ENCODE measurements at regions not wholly inside any gene's neighbourhood (a gene's known extent, or its start where the extent isn't known, plus 50 kb on each side); places are given as distances from the start of the nearest gene placed in this dataset.

DNA sequence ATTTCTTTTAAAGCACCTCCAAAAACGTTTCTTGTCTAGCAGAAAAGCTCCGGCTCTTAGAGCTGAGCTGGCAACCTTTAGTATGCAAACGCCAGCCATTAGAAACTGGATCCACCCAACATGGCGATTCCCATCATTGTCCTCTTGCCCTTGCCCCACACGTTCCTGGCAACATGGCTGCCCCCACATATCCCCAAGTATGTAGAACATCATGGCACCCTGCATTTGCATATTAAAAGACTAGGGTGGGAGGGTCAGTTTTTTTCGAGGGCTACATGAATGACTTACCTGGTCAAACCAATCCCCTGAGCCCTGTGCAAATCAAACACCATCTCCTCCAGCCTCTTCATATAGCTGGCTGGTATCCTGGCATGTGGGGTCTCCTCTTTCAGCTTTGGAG lies 82.2 kb upstream of the HELT start:
- no peaks in the 10 kb centered on the region for H3K4me1 ChIP-seq (replicated peaks in 1 of 4; ENCODE audit: control insufficient read depth in 3 of 4, insufficient read depth in 4 of 4, low read length in 3 of 4)
- H2BK20ac ChIP-seq (ENCODE audit: low read length): no peak overlapping the region
- FAIRE-seq (no peak), DNase-seq (ENCODE audit: low read depth in 1 of 2, low spot score in 2 of 2) (peak in 1 of 2 experiments; percentile 28)
- H3K14ac ChIP-seq (ENCODE audit: insufficient read length): no peak overlapping the region
- 71% methylated on average over 6 of the region's 6 CpGs; no CpG with 5 or more reads in 1 of the 2 experiments for WGBS, 2 experiments (ENCODE audit: extremely low coverage in 1 of 2, insufficient coverage in 1 of 2, insufficient read length in 1 of 2, insufficient replicate concordance in 2 of 2, low coverage in 1 of 2, low lambda C conversion rate in 2 of 2, missing lambda C conversion rate in 1 of 2)
- H3K23ac ChIP-seq (ENCODE audit: insufficient read length): no peak overlapping the region
- no peak overlapping the region for H4K5ac ChIP-seq (ENCODE audit: insufficient read length, low read depth, low read length)
- H2AK5ac ChIP-seq (ENCODE audit: low read depth, low read length): no peak overlapping the region
- no peak overlapping the region for H2BK12ac ChIP-seq (ENCODE audit: low read depth, low read length)
- H3K9ac ChIP-seq (replicated peaks in 1 of 4; ENCODE audit: extremely low read depth in 1 of 4, low read depth in 3 of 4, low read length in 3 of 4): no peak overlapping the region
- no peaks in the 10 kb centered on the region for H3K23me2 ChIP-seq (ENCODE audit: low read depth, low read length)
- no peaks in the 10 kb centered on the region for H4K20me1 ChIP-seq (replicated peaks in 1 of 2; ENCODE audit: control insufficient read depth in 1 of 2, insufficient read depth in 2 of 2, low read length in 2 of 2)
- no peak overlapping the region for H3K4ac ChIP-seq (replicated peaks; ENCODE audit: insufficient read length, low read depth, low read length)
- no peaks in the 10 kb centered on the region for H3K36me3 ChIP-seq (ENCODE audit: control insufficient read depth in 2 of 4, insufficient read depth in 4 of 4, low read length in 3 of 4)
- H2BK5ac ChIP-seq (ENCODE audit: low read depth, low read length): no peak overlapping the region
- CTCF ChIA-PET (ENCODE audit: partially characterized antibody): interaction anchor here (1.0 to 1.8 kb wide), 2 partner anchors 74 to 185 kb away, joined by 4 read pairs; no protein-coding TSS in a partner anchor
- no peak overlapping the region for H3K18ac ChIP-seq (ENCODE audit: extremely low read depth, low read length)
- no peaks in the 10 kb centered on the region for H3K27me3 ChIP-seq (replicated peaks in 1 of 4; ENCODE audit: control insufficient read depth in 3 of 4, extremely low read depth in 1 of 4, insufficient read depth in 3 of 4, low read length in 3 of 4)
- no peak overlapping the region for H3K4me2 ChIP-seq (ENCODE audit: insufficient read depth in 1 of 2, low read depth in 2 of 2, low read length in 2 of 2)
- no peak overlapping the region for H2AFZ ChIP-seq (ENCODE audit: low read length)
- no peak overlapping the region for H3K4me3 ChIP-seq (ENCODE audit: extremely low read depth in 1 of 4, insufficient read depth in 2 of 4, low read depth in 3 of 4, low read length in 4 of 4)
- H2BK120ac ChIP-seq (replicated peaks; ENCODE audit: low read depth, low read length): no peak overlapping the region
- no peaks in the 10 kb centered on the region for H3K79me2 ChIP-seq (ENCODE audit: control insufficient read depth in 1 of 2, insufficient read depth in 2 of 2, low read length in 2 of 2)
- H3K9me3 ChIP-seq (ENCODE audit: insufficient read depth in 2 of 2, low read depth in 1 of 2, low read length in 1 of 2): peaks cover 4% of the 10 kb centered on the region in 2 experiments; a peak in 3 of 4 replicates
- no peak overlapping the region for H4K8ac ChIP-seq (ENCODE audit: extremely low read depth, insufficient read depth, low read length)
- no peaks in the 10 kb centered on the region for H3K79me1 ChIP-seq (ENCODE audit: low read depth, low read length)
- H3K56ac ChIP-seq (replicated peaks; ENCODE audit: insufficient read length, low read depth, low read length): no peak overlapping the region
- no peak overlapping the region for H3K27ac ChIP-seq (ENCODE audit: low read depth, low read length)
- H2BK15ac ChIP-seq (ENCODE audit: low read length): no peak overlapping the region
- TF ChIP-seq BRCA1 (IDR thresholded peaks at IDR 0.05; ENCODE audit: low read depth, low read length) (no peak), YY1 (IDR thresholded peaks at IDR 0.05; ENCODE audit: low read depth, low read length) (peak; percentile 75)
- H4K91ac ChIP-seq (replicated peaks; ENCODE audit: insufficient read length, low read length): no peak overlapping the region
- POLR2A ChIA-PET (ENCODE audit: partially characterized antibody): no interaction called here

Measured in H1 (cell line).